ENCODE measurements at regions not wholly inside any gene's neighbourhood (a gene's known extent, or its start where the extent isn't known, plus 50 kb on each side); places are given as distances from the start of the nearest gene placed in this dataset.
A peak's percentile ranks its signal among the peaks of the same experiment; 100 is the strongest.

- ATAC-seq = no peak
- ChIA-PET POLR2A (interaction anchor here (0.8 to 1.2 kb wide), 2 partner anchors 8 to 10 kb away, joined by 3 to 4 read pairs; no protein-coding TSS in a partner anchor), CTCF (ENCODE audit: low intra/inter-chr PET ratio) (no interaction called here)
- Histone ChIP-seq H3K27me3 (ENCODE audit: control insufficient read depth in 2 of 2, insufficient read depth in 2 of 2, low read length in 2 of 2) (no peaks in the 10 kb centered on the region; a peak in 1 of 5 replicates), H3K9me3 (replicated peaks; ENCODE audit: control insufficient read depth, insufficient read depth, low read depth, low read length) (no peaks in the 10 kb centered on the region), H3K27ac (ENCODE audit: extremely low read depth, low read depth, low read length) (no peak overlapping the region), H3K4me2 (ENCODE audit: insufficient read depth, low read length) (no peak overlapping the region), H3K36me3 (ENCODE audit: control insufficient read depth, insufficient read depth, low read length) (no peaks in the 10 kb centered on the region), H3K9ac (ENCODE audit: insufficient read depth in 1 of 2, low read depth in 2 of 2, low read length in 2 of 2) (no peak overlapping the region), H3K4me3 (no peak overlapping the region), H3K9me1 (ENCODE audit: control insufficient read depth, insufficient read depth, low read length) (no peaks in the 10 kb centered on the region), H2AFZ (ENCODE audit: low read depth, low read length) (no peak overlapping the region), H3K79me2 (ENCODE audit: control insufficient read depth, insufficient read depth, low read length) (no peaks in the 10 kb centered on the region), H3K4me1 (replicated peaks in 1 of 2; ENCODE audit: control insufficient read depth in 2 of 2, insufficient read depth in 2 of 2, low read length in 2 of 2) (no peaks in the 10 kb centered on the region), H4K20me1 (replicated peaks; ENCODE audit: control insufficient read depth, insufficient read depth, low read length) (no peaks in the 10 kb centered on the region)
- 0% methylated on average over 5 of the region's 5 CpGs for WGBS (ENCODE audit: insufficient coverage, low coverage, missing lambda C conversion rate)
- intact Hi-C loops (cut with micrococcal nuclease) = no loop called here
- peak; percentile 26; the same call in 1 of the 2 replicates for TF ChIP-seq NFIC (IDR thresholded peaks at IDR 0.05)
- no peak for TF ChIP-seq KDM2B (CRISPR knock-in tag; IDR thresholded peaks at IDR 0.05)
- no peak for DNase-seq (ENCODE audit: extremely low read depth in 1 of 4, low spot score in 3 of 4)
- no TSS peak for BruUV-seq (replicated peaks)
- in situ Hi-C loops (cut with MboI) = no loop called here
- FAIRE-seq = no peak
These were observed 98.4 kb downstream of the ADRB2 start for GRCh38 chr5:148924817-148925216.

GRCh38 chr5:148926207-148926606 lies 99.8 kb downstream of the ADRB2 start:
- WGBS (ENCODE audit: insufficient coverage, low coverage, missing lambda C conversion rate) = 0% methylated on average over 5 of the region's 5 CpGs
- in situ Hi-C loops (cut with MboI) = no loop called here
- Histone ChIP-seq H3K9me3 (replicated peaks; ENCODE audit: control insufficient read depth, insufficient read depth, low read depth, low read length) (no peaks in the 10 kb centered on the region), H3K9ac (ENCODE audit: insufficient read depth in 1 of 2, low read depth in 2 of 2, low read length in 2 of 2) (no peak overlapping the region), H3K79me2 (ENCODE audit: control insufficient read depth, insufficient read depth, low read length) (no peaks in the 10 kb centered on the region), H3K9me1 (ENCODE audit: control insufficient read depth, insufficient read depth, low read length) (no peaks in the 10 kb centered on the region), H4K20me1 (replicated peaks; ENCODE audit: control insufficient read depth, insufficient read depth, low read length) (no peaks in the 10 kb centered on the region), H3K27ac (ENCODE audit: extremely low read depth, low read depth, low read length) (no peak overlapping the region), H3K4me2 (ENCODE audit: insufficient read depth, low read length) (no peak overlapping the region), H3K36me3 (ENCODE audit: control insufficient read depth, insufficient read depth, low read length) (no peaks in the 10 kb centered on the region), H2AFZ (ENCODE audit: low read depth, low read length) (no peak overlapping the region), H3K4me1 (replicated peaks in 1 of 2; ENCODE audit: control insufficient read depth in 2 of 2, insufficient read depth in 2 of 2, low read length in 2 of 2) (no peaks in the 10 kb centered on the region), H3K4me3 (no peak overlapping the region), H3K27me3 (ENCODE audit: control insufficient read depth in 2 of 2, insufficient read depth in 2 of 2, low read length in 2 of 2) (no peaks in the 10 kb centered on the region)
- no peak for FAIRE-seq
- no TSS peak for BruUV-seq (replicated peaks)
- no peak for ATAC-seq
- intact Hi-C loops (cut with micrococcal nuclease) = no loop called here
- POLR2A ChIA-PET = no interaction called here
- no peak for DNase-seq (ENCODE audit: extremely low read depth in 1 of 4, low spot score in 3 of 4)
- CTCF ChIA-PET (ENCODE audit: low intra/inter-chr PET ratio) = no interaction called here
- TF ChIP-seq, protein P1, sequence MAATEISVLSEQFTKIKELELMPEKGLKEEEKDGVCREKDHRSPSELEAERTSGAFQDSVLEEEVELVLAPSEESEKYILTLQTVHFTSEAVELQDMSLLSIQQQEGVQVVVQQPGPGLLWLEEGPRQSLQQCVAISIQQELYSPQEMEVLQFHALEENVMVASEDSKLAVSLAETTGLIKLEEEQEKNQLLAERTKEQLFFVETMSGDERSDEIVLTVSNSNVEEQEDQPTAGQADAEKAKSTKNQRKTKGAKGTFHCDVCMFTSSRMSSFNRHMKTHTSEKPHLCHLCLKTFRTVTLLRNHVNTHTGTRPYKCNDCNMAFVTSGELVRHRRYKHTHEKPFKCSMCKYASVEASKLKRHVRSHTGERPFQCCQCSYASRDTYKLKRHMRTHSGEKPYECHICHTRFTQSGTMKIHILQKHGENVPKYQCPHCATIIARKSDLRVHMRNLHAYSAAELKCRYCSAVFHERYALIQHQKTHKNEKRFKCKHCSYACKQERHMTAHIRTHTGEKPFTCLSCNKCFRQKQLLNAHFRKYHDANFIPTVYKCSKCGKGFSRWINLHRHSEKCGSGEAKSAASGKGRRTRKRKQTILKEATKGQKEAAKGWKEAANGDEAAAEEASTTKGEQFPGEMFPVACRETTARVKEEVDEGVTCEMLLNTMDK (IDR thresholded peaks at IDR 0.05; ENCODE audit: borderline replicate concordance, insufficient read depth, low read depth, low read length, poor library complexity, severe bottlenecking) = no peak
- TF ChIP-seq ZNF212 (CRISPR knock-in tag; IDR thresholded peaks at IDR 0.05) (no peak), CEBPZ (IDR thresholded peaks at IDR 0.05; ENCODE audit: borderline replicate concordance, low read depth, low read length) (no peak), HDAC3 (IDR thresholded peaks at IDR 0.05; ENCODE audit: borderline replicate concordance, partially characterized antibody) (no peak)
